ENCODE measurements at regions not wholly inside any gene's neighbourhood (a gene's known extent, or its start where the extent isn't known, plus 50 kb on each side); places are given as distances from the start of the nearest gene placed in this dataset.

- TF ChIP-seq, protein P1, sequence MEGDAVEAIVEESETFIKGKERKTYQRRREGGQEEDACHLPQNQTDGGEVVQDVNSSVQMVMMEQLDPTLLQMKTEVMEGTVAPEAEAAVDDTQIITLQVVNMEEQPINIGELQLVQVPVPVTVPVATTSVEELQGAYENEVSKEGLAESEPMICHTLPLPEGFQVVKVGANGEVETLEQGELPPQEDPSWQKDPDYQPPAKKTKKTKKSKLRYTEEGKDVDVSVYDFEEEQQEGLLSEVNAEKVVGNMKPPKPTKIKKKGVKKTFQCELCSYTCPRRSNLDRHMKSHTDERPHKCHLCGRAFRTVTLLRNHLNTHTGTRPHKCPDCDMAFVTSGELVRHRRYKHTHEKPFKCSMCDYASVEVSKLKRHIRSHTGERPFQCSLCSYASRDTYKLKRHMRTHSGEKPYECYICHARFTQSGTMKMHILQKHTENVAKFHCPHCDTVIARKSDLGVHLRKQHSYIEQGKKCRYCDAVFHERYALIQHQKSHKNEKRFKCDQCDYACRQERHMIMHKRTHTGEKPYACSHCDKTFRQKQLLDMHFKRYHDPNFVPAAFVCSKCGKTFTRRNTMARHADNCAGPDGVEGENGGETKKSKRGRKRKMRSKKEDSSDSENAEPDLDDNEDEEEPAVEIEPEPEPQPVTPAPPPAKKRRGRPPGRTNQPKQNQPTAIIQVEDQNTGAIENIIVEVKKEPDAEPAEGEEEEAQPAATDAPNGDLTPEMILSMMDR (IDR thresholded peaks at IDR 0.05) = no peak
- TF ChIP-seq POLR2A (IDR thresholded peaks at IDR 0.05) = no peak
These were observed 1323.2 kb downstream of the AMY1C start for GRCh38 chr1:105072850-105073249.
